ENCODE measurements at regions not wholly inside any gene's neighbourhood (a gene's known extent, or its start where the extent isn't known, plus 50 kb on each side); places are given as distances from the start of the nearest gene placed in this dataset.

GRCh38 chr2:145226901-145227300 is 707.0 kb upstream of the ZEB2 start:
- Histone ChIP-seq H3K27ac (no peak overlapping the region), H3K4me3 (no peak overlapping the region), H3K4me1 (no peaks in the 10 kb centered on the region), H3K27me3 (no peaks in the 10 kb centered on the region), H3K36me3 (no peaks in the 10 kb centered on the region), H3K9me3 (no peaks in the 10 kb centered on the region)
- WGBS, 2 donors: 96 to 99% methylated on average over 1 of the region's 1 CpG
- no peak for DNase-seq
- TF ChIP-seq POLR2AphosphoS5 (IDR thresholded peaks at IDR 0.05): no peak
- TF ChIP-seq CTCF (IDR thresholded peaks at IDR 0.05): no peak
- TF ChIP-seq POLR2A (IDR thresholded peaks at IDR 0.05): no peak
- no peak for TF ChIP-seq EP300 (IDR thresholded peaks at IDR 0.05)
- intact Hi-C loops (cut with DNase I): no loop called here

GRCh38 chr2:145221516-145221915 is 701.6 kb upstream of the ZEB2 start:
- 71 to 88% methylated on average over 1 of the region's 1 CpG for WGBS, 2 donors
- Histone ChIP-seq H3K36me3 (no peaks in the 10 kb centered on the region), H3K4me3 (no peak overlapping the region), H3K27ac (no peak overlapping the region), H3K4me1 (no peaks in the 10 kb centered on the region), H3K27me3 (no peaks in the 10 kb centered on the region), H3K9me3 (no peaks in the 10 kb centered on the region)
- intact Hi-C loops (cut with DNase I): no loop called here
- no peak for DNase-seq
- no peak for TF ChIP-seq EP300 (IDR thresholded peaks at IDR 0.05)
- TF ChIP-seq POLR2A (IDR thresholded peaks at IDR 0.05): no peak
- no peak for TF ChIP-seq CTCF (IDR thresholded peaks at IDR 0.05)
- no peak for TF ChIP-seq POLR2AphosphoS5 (IDR thresholded peaks at IDR 0.05)

- DNase-seq: no peak
- Histone ChIP-seq H3K36me3 (no peaks in the 10 kb centered on the region), H3K4me3 (no peak overlapping the region), H3K9me3 (no peaks in the 10 kb centered on the region), H3K4me1 (no peaks in the 10 kb centered on the region), H3K27ac (no peak overlapping the region), H3K27me3 (no peaks in the 10 kb centered on the region)
- intact Hi-C loops (cut with DNase I): no loop called here
- TF ChIP-seq EP300 (IDR thresholded peaks at IDR 0.05) (no peak), POLR2AphosphoS5 (IDR thresholded peaks at IDR 0.05) (no peak), CTCF (IDR thresholded peaks at IDR 0.05) (no peak)
- 22 to 31% methylated on average over 2 of the region's 2 CpGs for WGBS, 2 donors
Measured at GRCh38 chr2:145221032-145221431, 701.1 kb upstream of the ZEB2 start.

GRCh38 chr2:145220496-145220895 is 700.6 kb upstream of the ZEB2 start:
- Histone ChIP-seq H3K36me3 (no peaks in the 10 kb centered on the region), H3K9me3 (no peaks in the 10 kb centered on the region), H3K27ac (no peak overlapping the region), H3K27me3 (no peaks in the 10 kb centered on the region), H3K4me1 (no peaks in the 10 kb centered on the region), H3K4me3 (no peak overlapping the region)
- intact Hi-C loops (cut with DNase I): no loop called here
- no peak for TF ChIP-seq CTCF (IDR thresholded peaks at IDR 0.05)
- no peak for TF ChIP-seq POLR2AphosphoS5 (IDR thresholded peaks at IDR 0.05)
- TF ChIP-seq POLR2A (IDR thresholded peaks at IDR 0.05): no peak
- no peak for TF ChIP-seq EP300 (IDR thresholded peaks at IDR 0.05)
- WGBS, 2 donors: 73 to 76% methylated on average over 1 of the region's 1 CpG
- DNase-seq: no peak

- Histone ChIP-seq H3K27ac (no peak overlapping the region), H3K9me3 (peaks cover 0 to 7% (median 2%) of the 10 kb centered on the region in 4 donors), H3K4me1 (no peaks in the 10 kb centered on the region), H3K4me3 (no peak overlapping the region), H3K27me3 (no peaks in the 10 kb centered on the region), H3K36me3 (no peaks in the 10 kb centered on the region)
- intact Hi-C loops (cut with DNase I): no loop called here
- TF ChIP-seq EP300 (IDR thresholded peaks at IDR 0.05) (no peak), POLR2AphosphoS5 (IDR thresholded peaks at IDR 0.05) (no peak), CTCF (IDR thresholded peaks at IDR 0.05) (no peak), POLR2A (IDR thresholded peaks at IDR 0.05) (no peak)
- DNase-seq: no peak
- 67 to 68% methylated on average over 1 of the region's 1 CpG for WGBS, 2 donors
Measured at GRCh38 chr2:145207884-145208283, 688.0 kb upstream of the ZEB2 start.

Data from sigmoid colon (tissue), 6 donors.